HL-60 (cell line): ENCODE measurements at regions not wholly inside any gene's neighbourhood (a gene's known extent, or its start where the extent isn't known, plus 50 kb on each side); places are given as distances from the start of the nearest gene placed in this dataset.
"Not testable (repeated sequence)": the region's sequence is repeated elsewhere in the genome, so short reads cannot be mapped to it uniquely, and the experiment has no call there.

Source experiments
- DNase-seq, 2 experiments: peaks; one replicate each; pipeline ENCODE4 v3.0.0-alpha.2; 2010 to 2020; ENCODE audit warnings: low read depth in 1 of 2, low spot score in 1 of 2
- H3K27ac ChIP-seq: fragments of 250-450 bp; sonication (Bioruptor Pico); replicated peaks from 2 replicates; pipeline ENCODE4 v1.5.1; 2020; ENCODE audit warnings: mild to moderate bottlenecking, moderate library complexity
- H3K27me3 ChIP-seq: fragments of 250-450 bp; sonication (Bioruptor Pico); 2 replicates; pipeline ENCODE4 v1.5.1; 2021; ENCODE audit warnings: mild to moderate bottlenecking, moderate library complexity; ENCODE audit not compliant: insufficient read depth, poor library complexity, severe bottlenecking
- H3K4me3 ChIP-seq: replicated peaks from 2 replicates; pipeline ENCODE4 v1.5.1; 2011; ENCODE audit warnings: mild to moderate bottlenecking, control low read depth, low read length; ENCODE audit not compliant: insufficient read depth
- CTCF ChIP-seq: IDR thresholded peaks from one replicate; pipeline ENCODE4 v1.5.1; 2011; ENCODE audit warnings: low read length, control low read depth, inconsistent platforms; ENCODE audit not compliant: insufficient read depth
- GABPA ChIP-seq: IDR thresholded peaks from 2 replicates; pipeline ENCODE4 v1.6.1; 2012; ENCODE audit warnings: low read depth
- POLR2AphosphoS5 ChIP-seq: IDR thresholded peaks from 2 replicates; pipeline ENCODE4 v1.6.1; 2012; ENCODE audit warnings: low read depth
- REST ChIP-seq: IDR thresholded peaks from 2 replicates; pipeline ENCODE4 v1.6.1; 2012; ENCODE audit warnings: low read depth; ENCODE audit not compliant: insufficient replicate concordance
- SPI1 ChIP-seq: IDR thresholded peaks from 2 replicates; pipeline ENCODE4 v1.6.1; 2012; ENCODE audit warnings: low read depth, mild to moderate bottlenecking, borderline replicate concordance

- no peaks in the 10 kb centered on the region for H3K27me3 ChIP-seq
- no peak overlapping the region for H3K27ac ChIP-seq
- H3K4me3 ChIP-seq, result no peak overlapping the region
- TF ChIP-seq REST, result no peak
- TF ChIP-seq GABPA, result no peak
- no peak for TF ChIP-seq POLR2AphosphoS5
- TF ChIP-seq CTCF, result no peak
- TF ChIP-seq SPI1, result no peak
- no peak for DNase-seq
Measured at GRCh38 chr17:31736855-31737625, 122.0 kb downstream of the COPRS start.

- H3K4me3 ChIP-seq, result no peak overlapping the region
- H3K27ac ChIP-seq, result no peak overlapping the region
- TF ChIP-seq GABPA (no peak), SPI1 (no peak), REST (no peak), POLR2AphosphoS5 (no peak), CTCF (no peak)
- DNase-seq, result no peak
- H3K27me3 ChIP-seq, result no peaks in the 10 kb centered on the region
Measured at GRCh38 chr17:31733326-31733725, 125.7 kb downstream of the COPRS start.

GRCh38 chr17:31731585-31732154, 127.4 kb downstream of the COPRS start:
- H3K27me3 ChIP-seq, DNase-seq, H3K27ac ChIP-seq, H3K4me3 ChIP-seq: not testable (repeated sequence)

- Histone ChIP-seq H3K27ac (no peak overlapping the region), H3K27me3 (no peaks in the 10 kb centered on the region), H3K4me3 (no peak overlapping the region)
- DNase-seq, result no peak
- no peak for TF ChIP-seq GABPA
- no peak for TF ChIP-seq REST
- TF ChIP-seq POLR2AphosphoS5, result no peak
- TF ChIP-seq CTCF, result no peak
- no peak for TF ChIP-seq SPI1
Measured at GRCh38 chr17:31731118-31731517, 127.9 kb downstream of the COPRS start.
